Fibroblast of villous mesenchyme (primary cell): ENCODE measurements at regions not wholly inside any gene's neighbourhood (a gene's known extent, or its start where the extent isn't known, plus 50 kb on each side); places are given as distances from the start of the nearest gene placed in this dataset.

ENCODE experiments used
- DNase-seq: peaks from one replicate; pipeline ENCODE4 v3.0.0-alpha.2; 2010; ENCODE audit warnings: low read depth
- H3K4me3 ChIP-seq: 2 replicates; pipeline ENCODE4 v1.5.1; 2011; ENCODE audit warnings: low read depth, mild to moderate bottlenecking, low read length
- CTCF ChIP-seq: IDR thresholded peaks from 2 replicates; pipeline ENCODE4 v1.5.1; 2012; ENCODE audit warnings: low read depth, mild to moderate bottlenecking, low read length; ENCODE audit not compliant: insufficient read depth

- TF ChIP-seq CTCF, result no peak
- no peak overlapping the region for H3K4me3 ChIP-seq
- no peak for DNase-seq
These were observed 240.7 kb upstream of the PFKP start for GRCh38 chr10:2826675-2827074.

DNA sequence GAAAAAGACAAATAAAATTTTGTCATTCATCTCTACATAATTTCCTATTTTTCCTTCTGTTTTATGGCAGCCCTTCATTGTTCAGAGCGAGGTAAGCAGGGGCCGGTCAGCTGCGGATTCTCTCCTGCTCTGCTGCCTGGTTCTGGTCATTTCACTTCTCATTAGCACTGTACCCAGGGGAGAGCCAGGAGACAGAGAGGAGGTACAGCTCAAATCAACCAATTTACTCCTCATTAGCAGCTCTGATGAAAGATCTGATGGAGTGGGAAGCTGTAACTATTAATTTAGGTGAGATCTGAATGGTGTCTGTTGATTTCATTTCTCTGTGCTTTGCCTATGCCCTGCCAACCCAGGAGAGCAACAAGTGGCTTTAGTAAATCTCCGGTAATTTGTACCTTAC lies 241.5 kb upstream of the PFKP start:
- TF ChIP-seq CTCF, result no peak
- DNase-seq, result no peak
- no peak overlapping the region for H3K4me3 ChIP-seq

DNA sequence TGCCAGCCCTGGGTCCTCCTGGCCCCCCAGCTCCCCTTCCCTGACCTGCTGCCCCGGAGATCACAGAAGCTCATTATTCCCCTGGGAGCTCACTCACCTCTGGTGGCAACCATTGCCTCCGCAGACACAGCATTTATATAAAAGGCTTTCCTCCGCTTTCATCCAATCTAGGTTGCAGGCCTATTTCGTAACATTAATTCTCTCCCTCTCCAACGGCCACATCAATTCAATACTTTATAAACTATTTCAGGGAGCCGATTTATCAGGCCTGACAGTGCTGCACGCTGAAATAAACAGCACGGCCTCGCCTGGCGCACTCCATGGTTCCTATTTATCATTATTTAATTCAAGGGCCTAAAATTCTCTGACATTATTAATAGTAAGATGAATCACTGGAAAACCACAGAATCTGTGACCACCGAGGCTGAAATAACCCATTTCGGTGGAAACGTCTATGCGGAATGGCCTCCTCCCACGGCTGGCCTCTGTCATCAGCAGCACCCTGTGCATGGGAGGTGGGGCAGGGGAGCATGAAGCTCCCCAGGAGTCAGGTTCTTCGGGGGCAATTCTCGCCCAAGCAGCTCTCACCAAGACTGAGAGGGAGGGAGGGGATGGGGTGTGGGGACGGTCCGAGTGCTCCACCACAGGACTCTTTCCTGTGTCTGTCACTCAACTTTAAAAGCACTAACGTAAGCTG lies 249.3 kb upstream of the PFKP start:
- no peak overlapping the region for H3K4me3 ChIP-seq
- no peak for DNase-seq
- no peak for TF ChIP-seq CTCF

DNA sequence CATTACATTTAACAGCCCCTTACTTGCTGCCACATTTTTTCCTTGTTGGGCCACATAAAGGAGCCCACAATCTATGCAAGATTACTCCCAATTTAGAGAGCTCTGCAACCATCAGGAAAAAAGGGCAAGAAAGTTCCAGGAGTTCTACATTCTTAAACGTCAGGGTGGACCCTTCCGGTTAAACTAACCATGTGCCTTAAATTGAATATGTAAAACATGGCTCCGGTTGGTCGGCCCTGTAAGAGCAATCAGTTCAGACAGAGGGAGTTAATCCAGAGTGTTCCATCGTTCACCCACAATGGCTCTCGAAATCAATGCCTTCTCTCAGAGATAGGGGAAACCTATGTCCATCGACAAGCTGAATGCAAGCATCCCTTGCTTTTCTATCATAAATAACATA lies 253.7 kb upstream of the PFKP start:
- no peak overlapping the region for H3K4me3 ChIP-seq
- TF ChIP-seq CTCF, result no peak
- no peak for DNase-seq

DNA sequence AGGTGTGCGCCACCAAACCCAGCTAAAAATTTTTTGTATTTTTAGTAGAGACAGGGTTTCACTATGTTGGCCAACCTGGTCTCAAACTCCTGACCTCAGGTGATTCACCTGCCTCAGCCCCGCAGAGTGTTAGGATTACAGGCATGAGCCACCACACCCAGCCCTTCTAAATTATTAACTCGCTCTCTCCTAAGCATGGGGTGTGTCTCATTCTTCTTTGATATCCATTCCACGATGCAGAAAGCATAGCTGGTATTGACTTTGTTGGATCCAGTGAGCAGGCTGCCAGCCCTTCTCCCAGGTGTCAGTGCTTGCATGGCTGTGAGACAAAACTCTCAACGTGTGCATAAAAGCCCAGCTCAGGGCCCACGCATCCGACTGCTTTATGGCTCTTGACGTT lies 254.1 kb upstream of the PFKP start:
- DNase-seq, result no peak
- no peak for TF ChIP-seq CTCF
- no peak overlapping the region for H3K4me3 ChIP-seq

GRCh38 chr10:2812631-2813030 lies 254.7 kb upstream of the PFKP start:
- no peak for TF ChIP-seq CTCF
- no peak overlapping the region for H3K4me3 ChIP-seq
- no peak for DNase-seq

- H3K4me3 ChIP-seq, result no peak overlapping the region
- TF ChIP-seq CTCF, result no peak
- no peak for DNase-seq
These were observed 267.2 kb upstream of the PFKP start for GRCh38 chr10:2800178-2800577.
